HepG2 (cell line): ENCODE measurements at regions not wholly inside any gene's neighbourhood (a gene's known extent, or its start where the extent isn't known, plus 50 kb on each side); places are given as distances from the start of the nearest gene placed in this dataset.

Experiments used
- EZH2 ChIP-seq: conservative IDR thresholded peaks from 2 replicates; pipeline ENCODE4 v1.6.1; 2012; ENCODE audit warnings: mild to moderate bottlenecking, low read depth, low read length, moderate library complexity
- YY1 ChIP-seq: IDR thresholded peaks from 2 replicates; pipeline ENCODE4 v1.6.1; 2011; ENCODE audit warnings: low read length, low read depth, moderate library complexity, mild to moderate bottlenecking; ENCODE audit not compliant: insufficient read depth, insufficient replicate concordance
- ZNF205 ChIP-seq: IDR thresholded peaks from 2 replicates; pipeline ENCODE4 v1.6.1; 2018; ENCODE audit warnings: missing biosample characterization, missing genetic modification reagents
- ZNF557 ChIP-seq: sonication (generic); formaldehyde crosslinking; IDR thresholded peaks from 2 replicates; pipeline ENCODE4 v1.4.0; 2020; ENCODE audit warnings: missing genetic modification reagents
- ZNF605 ChIP-seq: sonication (generic); formaldehyde crosslinking; IDR thresholded peaks from 2 replicates; pipeline ENCODE4 v1.8.0; 2022; ENCODE audit warnings: mild to moderate bottlenecking, missing genetic modification reagents
- ZNF780A ChIP-seq: sonication (generic); formaldehyde crosslinking; IDR thresholded peaks from 2 replicates; pipeline ENCODE4 v1.8.0; 2022; ENCODE audit warnings: mild to moderate bottlenecking, missing genetic modification reagents, moderate library complexity
- TF ChIP-seq, protein P1 (sequence below): sonication (generic); formaldehyde crosslinking; IDR thresholded peaks from 2 replicates; pipeline ENCODE4 v1.5.0; 2020; ENCODE audit warnings: mild to moderate bottlenecking, missing genetic modification reagents, moderate library complexity
- TF ChIP-seq, protein P2 (sequence below), 2 experiments: fragments of 450-650 bp in 1 of 2; sonication (generic) in 1 of 2; formaldehyde crosslinking in 1 of 2; IDR thresholded peaks; 2 replicates each; pipeline versions ENCODE4 v1.6.1 to v1.8.0; 2016 to 2022; ENCODE audit warnings: antibody characterized with exemption in 1 of 2, mild to moderate bottlenecking in 1 of 2, missing genetic modification reagents in 1 of 2
- TF ChIP-seq, protein P3 (sequence below): IDR thresholded peaks from 2 replicates; pipeline ENCODE4 v1.6.1; 2012; ENCODE audit warnings: inconsistent platforms

DNA sequence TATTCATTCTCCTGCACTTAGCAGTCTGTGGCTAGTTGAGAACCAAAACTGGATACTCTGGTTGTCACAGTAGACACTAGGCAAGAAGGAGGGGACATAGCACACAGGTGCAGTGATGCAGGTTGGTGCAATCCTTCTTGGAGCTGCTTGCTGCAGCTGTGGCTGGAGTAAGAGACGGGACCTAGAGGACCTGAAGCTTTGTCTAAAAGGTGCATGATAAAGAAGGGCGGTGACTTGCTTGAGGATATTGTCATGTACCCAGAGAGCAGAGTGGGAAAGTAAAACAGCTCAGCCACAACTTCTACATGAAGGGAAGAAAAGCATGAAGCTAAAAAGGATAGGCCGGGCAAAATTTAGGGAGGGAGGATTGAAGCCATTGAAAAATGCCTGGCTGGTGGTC lies 304.1 kb upstream of the KIRREL3 start:
- TF ChIP-seq, protein P1, sequence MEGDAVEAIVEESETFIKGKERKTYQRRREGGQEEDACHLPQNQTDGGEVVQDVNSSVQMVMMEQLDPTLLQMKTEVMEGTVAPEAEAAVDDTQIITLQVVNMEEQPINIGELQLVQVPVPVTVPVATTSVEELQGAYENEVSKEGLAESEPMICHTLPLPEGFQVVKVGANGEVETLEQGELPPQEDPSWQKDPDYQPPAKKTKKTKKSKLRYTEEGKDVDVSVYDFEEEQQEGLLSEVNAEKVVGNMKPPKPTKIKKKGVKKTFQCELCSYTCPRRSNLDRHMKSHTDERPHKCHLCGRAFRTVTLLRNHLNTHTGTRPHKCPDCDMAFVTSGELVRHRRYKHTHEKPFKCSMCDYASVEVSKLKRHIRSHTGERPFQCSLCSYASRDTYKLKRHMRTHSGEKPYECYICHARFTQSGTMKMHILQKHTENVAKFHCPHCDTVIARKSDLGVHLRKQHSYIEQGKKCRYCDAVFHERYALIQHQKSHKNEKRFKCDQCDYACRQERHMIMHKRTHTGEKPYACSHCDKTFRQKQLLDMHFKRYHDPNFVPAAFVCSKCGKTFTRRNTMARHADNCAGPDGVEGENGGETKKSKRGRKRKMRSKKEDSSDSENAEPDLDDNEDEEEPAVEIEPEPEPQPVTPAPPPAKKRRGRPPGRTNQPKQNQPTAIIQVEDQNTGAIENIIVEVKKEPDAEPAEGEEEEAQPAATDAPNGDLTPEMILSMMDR (CRISPR knock-in tag): no peak
- TF ChIP-seq, protein P2, sequence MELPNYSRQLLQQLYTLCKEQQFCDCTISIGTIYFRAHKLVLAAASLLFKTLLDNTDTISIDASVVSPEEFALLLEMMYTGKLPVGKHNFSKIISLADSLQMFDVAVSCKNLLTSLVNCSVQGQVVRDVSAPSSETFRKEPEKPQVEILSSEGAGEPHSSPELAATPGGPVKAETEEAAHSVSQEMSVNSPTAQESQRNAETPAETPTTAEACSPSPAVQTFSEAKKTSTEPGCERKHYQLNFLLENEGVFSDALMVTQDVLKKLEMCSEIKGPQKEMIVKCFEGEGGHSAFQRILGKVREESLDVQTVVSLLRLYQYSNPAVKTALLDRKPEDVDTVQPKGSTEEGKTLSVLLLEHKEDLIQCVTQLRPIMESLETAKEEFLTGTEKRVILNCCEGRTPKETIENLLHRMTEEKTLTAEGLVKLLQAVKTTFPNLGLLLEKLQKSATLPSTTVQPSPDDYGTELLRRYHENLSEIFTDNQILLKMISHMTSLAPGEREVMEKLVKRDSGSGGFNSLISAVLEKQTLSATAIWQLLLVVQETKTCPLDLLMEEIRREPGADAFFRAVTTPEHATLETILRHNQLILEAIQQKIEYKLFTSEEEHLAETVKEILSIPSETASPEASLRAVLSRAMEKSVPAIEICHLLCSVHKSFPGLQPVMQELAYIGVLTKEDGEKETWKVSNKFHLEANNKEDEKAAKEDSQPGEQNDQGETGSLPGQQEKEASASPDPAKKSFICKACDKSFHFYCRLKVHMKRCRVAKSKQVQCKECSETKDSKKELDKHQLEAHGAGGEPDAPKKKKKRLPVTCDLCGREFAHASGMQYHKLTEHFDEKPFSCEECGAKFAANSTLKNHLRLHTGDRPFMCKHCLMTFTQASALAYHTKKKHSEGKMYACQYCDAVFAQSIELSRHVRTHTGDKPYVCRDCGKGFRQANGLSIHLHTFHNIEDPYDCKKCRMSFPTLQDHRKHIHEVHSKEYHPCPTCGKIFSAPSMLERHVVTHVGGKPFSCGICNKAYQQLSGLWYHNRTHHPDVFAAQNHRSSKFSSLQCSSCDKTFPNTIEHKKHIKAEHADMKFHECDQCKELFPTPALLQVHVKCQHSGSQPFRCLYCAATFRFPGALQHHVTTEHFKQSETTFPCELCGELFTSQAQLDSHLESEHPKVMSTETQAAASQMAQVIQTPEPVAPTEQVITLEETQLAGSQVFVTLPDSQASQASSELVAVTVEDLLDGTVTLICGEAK (IDR thresholded peaks at IDR 0.05): no peak
- TF ChIP-seq, protein P2 (CRISPR knock-in tag; IDR thresholded peaks at IDR 0.05): no peak
- TF ChIP-seq ZNF205 (CRISPR knock-in tag) (no peak), EZH2 (no peak), ZNF557 (no peak), ZNF780A (CRISPR knock-in tag) (no peak), YY1 (no peak), ZNF605 (CRISPR knock-in tag) (no peak)
- TF ChIP-seq, protein P3, sequence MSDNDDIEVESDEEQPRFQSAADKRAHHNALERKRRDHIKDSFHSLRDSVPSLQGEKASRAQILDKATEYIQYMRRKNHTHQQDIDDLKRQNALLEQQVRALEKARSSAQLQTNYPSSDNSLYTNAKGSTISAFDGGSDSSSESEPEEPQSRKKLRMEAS: no peak
